ENCODE measurements at regions not wholly inside any gene's neighbourhood (a gene's known extent, or its start where the extent isn't known, plus 50 kb on each side); places are given as distances from the start of the nearest gene placed in this dataset.

GRCh38 chr4:153061971-153062370 is 125.8 kb downstream of the FHDC1 start:
- no peaks in the 10 kb centered on the region for H3K9me3 ChIP-seq (ENCODE audit: control insufficient read depth, insufficient read depth, low read length)
- TF ChIP-seq CTCF (IDR thresholded peaks at IDR 0.05; ENCODE audit: low read depth, low read length) = no peak
- POLR2A ChIA-PET = no interaction called here
- CTCF ChIA-PET = no interaction called here
- DNase-seq (ENCODE audit: low read depth, low spot score) = no peak
- no peak overlapping the region for H3K4me3 ChIP-seq (ENCODE audit: low read depth, low read length)
- peaks cover 3% of the 10 kb centered on the region for H3K27me3 ChIP-seq (ENCODE audit: control insufficient read depth, insufficient read depth, low read length)
- H3K27ac ChIP-seq (ENCODE audit: low read depth, low read length) = no peak overlapping the region

GRCh38 chr4:153062652-153063168 is 126.6 kb downstream of the FHDC1 start:
- H3K27ac ChIP-seq (ENCODE audit: low read depth, low read length) = no peak overlapping the region
- H3K9me3 ChIP-seq (ENCODE audit: control insufficient read depth, insufficient read depth, low read length) = no peaks in the 10 kb centered on the region
- ChIA-PET CTCF (interaction anchor here (0.5 kb wide), 1 partner anchor 679 kb away, joined by 4 read pairs; no protein-coding TSS in a partner anchor), POLR2A (interaction anchor here (0.6 kb wide), 1 partner anchor 201 kb away, joined by 4 read pairs; no protein-coding TSS in a partner anchor)
- H3K4me3 ChIP-seq (ENCODE audit: low read depth, low read length) = no peak overlapping the region
- no peak for TF ChIP-seq CTCF (IDR thresholded peaks at IDR 0.05; ENCODE audit: low read depth, low read length)
- H3K27me3 ChIP-seq (ENCODE audit: control insufficient read depth, insufficient read depth, low read length) = peaks cover 3% of the 10 kb centered on the region
- DNase-seq (ENCODE audit: low read depth, low spot score) = no peak

- ChIA-PET CTCF (no interaction called here), POLR2A (no interaction called here)
- Histone ChIP-seq H3K27ac (ENCODE audit: low read depth, low read length) (no peak overlapping the region), H3K27me3 (ENCODE audit: control insufficient read depth, insufficient read depth, low read length) (peaks cover 3% of the 10 kb centered on the region), H3K4me3 (ENCODE audit: low read depth, low read length) (no peak overlapping the region), H3K9me3 (ENCODE audit: control insufficient read depth, insufficient read depth, low read length) (no peaks in the 10 kb centered on the region)
- TF ChIP-seq CTCF (IDR thresholded peaks at IDR 0.05; ENCODE audit: low read depth, low read length) = no peak
- DNase-seq (ENCODE audit: low read depth, low spot score) = no peak
These were observed 127.4 kb downstream of the FHDC1 start for GRCh38 chr4:153063490-153063889.

- no peak overlapping the region for H3K27ac ChIP-seq (ENCODE audit: low read depth, low read length)
- ChIA-PET CTCF (no interaction called here), POLR2A (no interaction called here)
These were observed 128.4 kb downstream of the FHDC1 start for GRCh38 chr4:153064571-153064970.

DNA sequence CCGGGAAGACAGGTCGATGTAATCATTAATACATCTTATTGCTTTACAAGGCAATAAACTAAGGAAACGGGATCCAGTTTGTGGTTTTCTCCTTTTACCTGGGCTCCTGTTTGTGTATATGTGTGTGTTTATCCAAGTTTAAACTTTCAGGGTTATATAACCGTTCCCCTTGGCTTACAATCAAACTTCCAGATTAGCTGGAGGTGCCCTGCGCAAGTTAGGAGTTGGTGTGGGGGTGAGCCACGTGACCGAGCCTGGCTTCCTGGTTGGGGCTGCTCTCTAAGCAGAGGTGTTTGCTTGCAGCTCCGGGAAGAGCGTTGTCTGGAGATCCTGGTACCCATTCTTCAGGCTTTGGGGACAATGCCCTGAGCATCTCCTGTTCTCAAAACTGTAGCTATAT is 129.2 kb downstream of the FHDC1 start:
- DNase-seq (ENCODE audit: low read depth, low spot score) = no peak
- no peaks in the 10 kb centered on the region for H3K27me3 ChIP-seq (ENCODE audit: control insufficient read depth, insufficient read depth, low read length)
- no peaks in the 10 kb centered on the region for H3K9me3 ChIP-seq (ENCODE audit: control insufficient read depth, insufficient read depth, low read length)
- TF ChIP-seq CTCF (IDR thresholded peaks at IDR 0.05; ENCODE audit: low read depth, low read length) = no peak
- H3K27ac ChIP-seq (ENCODE audit: low read depth, low read length) = no peak overlapping the region
- H3K4me3 ChIP-seq (ENCODE audit: low read depth, low read length) = no peak overlapping the region
- ChIA-PET CTCF (interaction anchor here (1.1 kb wide), 1 partner anchor 17 kb away, joined by 3 read pairs; no protein-coding TSS in a partner anchor), POLR2A (no interaction called here)

More at GRCh38 chr4:153064571-153064970, 128.4 kb downstream of the FHDC1 start:
- DNase-seq (ENCODE audit: low read depth, low spot score) = no peak
- H3K9me3 ChIP-seq (ENCODE audit: control insufficient read depth, insufficient read depth, low read length) = no peaks in the 10 kb centered on the region
- no peak for TF ChIP-seq CTCF (IDR thresholded peaks at IDR 0.05; ENCODE audit: low read depth, low read length)
- no peak overlapping the region for H3K4me3 ChIP-seq (ENCODE audit: low read depth, low read length)
- peaks cover under 1% of the 10 kb centered on the region for H3K27me3 ChIP-seq (ENCODE audit: control insufficient read depth, insufficient read depth, low read length)
